Adrenal gland (tissue), 5 donors: ENCODE measurements at regions not wholly inside any gene's neighbourhood (a gene's known extent, or its start where the extent isn't known, plus 50 kb on each side); places are given as distances from the start of the nearest gene placed in this dataset.
"Not testable (repeated sequence)": the region's sequence is repeated elsewhere in the genome, so short reads cannot be mapped to it uniquely, and the experiment has no call there.

Experiments
- CTCF ChIP-seq, 6 experiments: fragments of 450-650 bp in 4 of 6; fragments of 200-600 bp in 2 of 6; sonication (generic) in 1 of 6; IDR thresholded peaks; 1 replicate in 5 of 6; 2 replicates in 1 of 6; pipeline versions ENCODE4 v1.5.1 to v1.8.0; 2016 to 2021; ENCODE audit warnings: antibody characterized with exemption in 6 of 6, mild to moderate bottlenecking in 2 of 6, moderate library complexity in 1 of 6
- POLR2A ChIP-seq, 2 donors: fragments of 450-650 bp; IDR thresholded peaks; one replicate each; pipeline ENCODE4 v1.6.1; 2017; ENCODE audit warnings: antibody characterized with exemption in 2 of 2, mild to moderate bottlenecking in 2 of 2, moderate library complexity in 1 of 2
- donor health status: DM: no; HTN: no; CAD: no.

- not testable (repeated sequence) for TF ChIP-seq CTCF, POLR2A (IDR thresholded peaks at IDR 0.05)
These were observed 137.8 kb downstream of the RFX6 start for GRCh38 chr6:117014641-117015473.
